GM21381 (cell line): ENCODE measurements at regions not wholly inside any gene's neighbourhood (a gene's known extent, or its start where the extent isn't known, plus 50 kb on each side); places are given as distances from the start of the nearest gene placed in this dataset.

Source experiments
- ATAC-seq: cut with Tn5 transposase; IDR thresholded peaks from one replicate; pipeline ENCODE4 v1.9.1; 2021; ENCODE audit warnings: mild to moderate bottlenecking, moderate library complexity; ENCODE audit not compliant: unreplicated experiment

DNA sequence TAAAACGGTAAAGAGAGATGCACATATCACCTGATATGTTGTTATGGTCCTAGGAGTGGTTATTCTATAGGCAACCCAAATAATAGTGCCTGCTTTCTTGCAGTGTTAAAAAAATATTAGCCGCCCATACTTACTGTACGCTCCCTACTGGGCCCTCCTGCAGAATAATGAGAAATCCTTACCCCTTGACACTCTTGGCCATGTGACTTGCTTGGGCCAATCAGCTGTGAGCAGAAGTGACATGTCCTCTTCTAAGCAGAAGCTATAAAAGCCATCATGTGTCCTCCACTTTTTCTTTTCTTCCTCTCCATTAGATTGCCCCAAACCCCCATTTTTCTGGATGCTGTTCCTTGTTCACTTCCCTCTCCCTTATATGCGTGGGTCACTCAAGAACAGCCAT is 90.5 kb upstream of the SPRED2 start:
- ATAC-seq, result no peak

DNA sequence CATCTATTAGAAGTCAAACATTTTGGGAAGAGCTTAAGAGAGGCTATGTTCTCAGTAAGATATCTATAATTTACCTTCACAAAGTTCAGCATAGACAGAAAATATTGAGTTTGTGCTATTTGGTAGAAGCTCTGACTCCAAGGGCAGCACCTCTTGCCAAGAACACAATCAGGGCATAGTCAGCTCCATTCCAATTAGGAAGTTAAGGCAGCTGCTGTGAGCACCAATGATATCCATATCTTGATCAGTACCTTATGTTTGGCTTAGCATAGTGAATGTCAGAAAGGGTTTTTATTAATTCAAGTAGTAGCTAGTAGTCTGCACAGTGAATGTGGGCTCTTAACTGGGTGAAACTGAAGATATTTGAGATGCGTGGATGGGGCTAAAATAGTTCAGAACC is 86.4 kb upstream of the SPRED2 start:
- ATAC-seq, result no peak

GRCh38 chr2:65514555-65515195 is 82.3 kb upstream of the SPRED2 start:
- no peak for ATAC-seq

DNA sequence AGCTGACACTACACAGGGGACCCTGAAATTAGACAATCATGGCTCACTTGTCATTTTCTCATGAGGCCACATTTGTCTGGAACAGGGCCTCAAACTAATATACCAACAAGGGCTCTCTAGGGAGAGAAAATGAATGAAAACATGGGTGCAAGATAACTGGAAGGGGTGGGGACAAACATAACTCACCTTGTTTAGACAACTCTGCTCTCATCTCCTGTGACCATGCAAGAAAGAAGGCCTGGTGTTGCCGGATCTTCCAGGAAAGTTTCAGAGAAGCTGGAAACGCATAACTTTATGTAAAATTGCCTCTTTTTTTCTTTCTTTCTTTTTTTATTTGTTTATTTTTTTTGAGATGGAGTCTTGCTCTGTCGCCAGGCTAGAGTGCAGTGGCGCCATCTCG is 80.4 kb upstream of the SPRED2 start:
- no peak for ATAC-seq

- no peak for ATAC-seq
Measured at GRCh38 chr2:65511306-65511705, 78.9 kb upstream of the SPRED2 start.

GRCh38 chr2:65508225-65508624 is 75.8 kb upstream of the SPRED2 start:
- ATAC-seq, result no peak

DNA sequence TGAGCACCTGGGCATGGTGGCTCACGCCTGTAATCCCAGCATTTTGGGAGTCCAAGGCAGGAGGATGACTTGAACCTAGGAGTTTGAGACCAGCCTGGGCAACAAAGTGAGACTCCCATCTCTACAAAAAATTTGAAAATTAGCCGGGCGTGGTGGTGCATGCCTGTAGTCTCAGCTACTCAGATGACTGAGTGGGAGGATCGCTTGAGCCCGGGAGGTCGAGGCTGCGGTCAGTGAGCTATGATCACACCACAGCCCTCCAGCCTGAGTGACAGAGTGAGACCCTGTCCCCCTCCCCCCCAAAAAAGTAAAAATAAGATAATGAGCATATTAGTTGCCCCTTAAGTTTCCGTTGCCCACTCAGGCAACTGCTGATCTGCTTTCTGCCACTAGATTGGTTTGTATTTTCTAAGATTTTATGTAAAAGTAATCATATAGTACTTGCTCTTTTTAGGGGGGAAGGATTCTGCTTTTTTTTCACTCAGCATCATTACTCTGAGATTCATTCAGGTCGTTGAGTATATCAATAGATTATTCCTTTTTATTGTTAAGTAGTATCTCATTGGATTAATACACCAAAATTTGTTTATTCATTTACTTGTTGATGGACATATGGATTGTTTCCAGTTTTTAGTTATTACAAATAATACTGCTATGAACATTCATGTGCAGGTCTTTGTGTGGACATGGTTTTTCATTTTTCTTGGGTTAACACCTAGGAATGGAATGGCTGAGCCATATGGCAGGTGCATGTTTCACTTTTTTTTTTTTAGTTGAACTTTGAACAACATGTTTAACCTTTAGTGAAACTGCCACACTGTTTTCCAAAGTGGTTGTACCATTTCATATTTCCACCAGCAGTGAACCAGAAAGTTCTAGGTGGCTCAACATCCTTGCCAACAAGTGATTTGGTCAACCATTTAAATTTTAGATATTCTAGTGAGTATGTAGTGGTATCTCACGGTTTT is 75.0 kb upstream of the SPRED2 start:
- ATAC-seq, result no peak

GRCh38 chr2:65504814-65505697 is 72.7 kb upstream of the SPRED2 start:
- ATAC-seq, result no peak

DNA sequence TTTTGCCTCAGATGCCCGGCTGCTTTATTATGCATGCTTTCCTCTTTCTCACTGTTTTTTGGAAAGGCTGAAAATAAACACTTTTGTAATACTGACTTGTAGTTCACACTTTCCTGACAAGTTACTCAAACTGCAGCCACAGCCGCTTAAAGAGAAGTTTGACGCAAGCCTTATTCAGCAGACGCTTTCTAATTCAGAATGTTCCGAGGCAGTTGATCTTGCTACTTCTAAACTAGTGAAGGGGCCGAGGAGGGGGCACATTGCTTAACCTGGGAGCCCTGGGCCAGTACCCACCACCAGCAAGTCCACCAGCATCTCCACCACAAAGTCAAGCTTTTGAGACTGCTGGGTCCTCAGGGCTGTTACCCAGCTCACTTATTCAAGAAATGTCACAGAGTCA is 71.8 kb upstream of the SPRED2 start:
- ATAC-seq, result no peak

- ATAC-seq, result no peak
Measured at GRCh38 chr2:65503746-65504145, 71.3 kb upstream of the SPRED2 start.

DNA sequence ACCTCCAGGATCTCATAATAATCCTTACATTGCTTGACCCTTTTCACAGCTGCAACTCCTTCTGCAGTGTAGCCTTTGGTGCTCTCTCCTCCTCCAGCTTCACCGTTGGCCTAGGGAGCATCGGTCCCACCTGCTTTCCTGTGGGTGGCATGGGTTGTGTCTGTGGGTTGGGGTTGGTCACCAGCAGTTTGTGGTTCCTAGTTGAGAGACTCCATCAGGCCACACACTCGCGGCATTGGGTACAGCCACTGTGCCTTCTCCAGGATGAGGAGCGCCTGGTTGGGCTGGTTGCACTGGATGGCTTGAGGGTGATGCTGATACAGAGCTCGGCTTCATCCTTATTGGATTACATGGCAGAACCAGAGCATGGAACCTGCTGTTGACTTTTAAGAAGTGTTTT is 69.4 kb upstream of the SPRED2 start:
- ATAC-seq, result no peak

DNA sequence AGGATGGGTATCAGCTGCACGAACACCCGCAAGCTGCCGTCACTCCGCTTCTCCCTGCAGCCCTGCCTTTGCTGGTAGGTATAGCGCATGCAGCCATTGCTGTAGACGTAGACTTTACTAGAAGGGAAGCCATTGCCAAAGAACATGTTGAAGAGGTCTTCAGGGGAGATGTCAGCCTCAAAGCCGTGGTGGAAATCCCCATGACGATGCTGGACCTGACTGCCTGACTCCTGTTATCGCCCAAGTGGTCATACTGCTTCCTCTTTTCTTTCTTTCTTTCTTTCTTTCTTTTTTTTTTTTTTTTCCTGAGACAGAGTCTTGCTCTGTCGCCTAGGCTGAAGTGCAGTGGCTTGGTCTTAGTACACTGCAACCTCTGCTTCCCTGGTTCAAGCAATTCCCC is 68.7 kb upstream of the SPRED2 start:
- ATAC-seq, result no peak

GRCh38 chr2:65500310-65501040 is 68.1 kb upstream of the SPRED2 start:
- ATAC-seq, result no peak

- no peak for ATAC-seq
Measured at GRCh38 chr2:65499216-65499615, 66.8 kb upstream of the SPRED2 start.

- no peak for ATAC-seq
Measured at GRCh38 chr2:65498396-65498795, 66.0 kb upstream of the SPRED2 start.

GRCh38 chr2:65495251-65495877 is 63.0 kb upstream of the SPRED2 start:
- no peak for ATAC-seq

- no peak for ATAC-seq
Measured at GRCh38 chr2:65494078-65494477, 61.7 kb upstream of the SPRED2 start.

DNA sequence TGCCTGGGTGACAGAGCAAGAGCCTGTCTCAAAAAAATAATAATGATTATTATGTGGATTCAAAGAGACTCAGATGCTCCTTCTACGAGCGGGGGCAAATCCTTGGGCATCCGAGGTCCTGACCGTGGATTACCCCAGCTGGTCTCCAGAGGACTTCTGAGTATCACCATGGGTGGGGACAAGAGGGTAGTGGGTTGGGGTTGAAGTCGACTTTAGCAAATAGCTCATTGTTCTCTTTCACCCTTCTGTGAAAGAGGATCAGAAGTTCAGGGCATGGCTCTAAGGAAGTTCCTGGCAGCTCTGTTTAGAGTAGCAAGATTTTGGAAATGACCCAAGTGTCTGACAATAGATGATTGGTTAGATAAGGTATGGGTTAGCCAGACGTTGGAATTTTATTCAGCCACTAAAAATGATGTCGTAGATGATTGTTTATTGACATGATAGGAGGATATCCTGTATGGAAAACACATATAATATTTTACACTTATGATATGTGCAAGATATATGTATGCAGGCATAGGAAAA is 59.0 kb upstream of the SPRED2 start:
- ATAC-seq, result no peak

GRCh38 chr2:65490222-65490621 is 57.8 kb upstream of the SPRED2 start:
- no peak for ATAC-seq

DNA sequence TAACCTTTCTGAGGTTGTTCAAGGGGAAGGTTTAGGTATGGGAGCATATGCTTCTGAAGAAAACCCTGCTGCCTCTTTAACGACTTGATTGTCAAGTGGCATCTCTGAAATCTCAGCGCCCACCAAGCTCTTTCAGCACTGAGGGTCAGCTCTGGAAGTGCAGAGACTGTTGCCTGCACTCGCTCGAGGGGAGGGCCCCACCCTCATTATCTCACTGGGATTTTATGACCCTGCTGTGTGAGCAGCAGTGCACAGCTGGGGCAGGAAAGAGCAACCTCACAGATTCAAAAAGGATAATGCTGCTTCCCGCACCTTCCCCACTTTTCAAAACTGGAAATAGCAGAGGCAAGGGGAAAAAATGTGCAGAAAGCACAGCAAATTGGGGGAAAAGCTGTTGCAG is 56.9 kb upstream of the SPRED2 start:
- no peak for ATAC-seq
